ENCODE measurements at regions not wholly inside any gene's neighbourhood (a gene's known extent, or its start where the extent isn't known, plus 50 kb on each side); places are given as distances from the start of the nearest gene placed in this dataset.

GRCh38 chr2:184268900-184269477 is 329.3 kb upstream of the ZNF804A start:
- no peak overlapping the region for H3K4me3 ChIP-seq (ENCODE audit: low read depth, low read length)
- no peak for DNase-seq (ENCODE audit: low read depth)
- TF ChIP-seq CTCF (conservative IDR thresholded peaks at IDR 0.05; ENCODE audit: low read depth, low read length): no peak

- TF ChIP-seq CTCF (conservative IDR thresholded peaks at IDR 0.05; ENCODE audit: low read depth, low read length): no peak
- H3K4me3 ChIP-seq (ENCODE audit: low read depth, low read length): no peak overlapping the region
- DNase-seq (ENCODE audit: low read depth): no peak
These were observed 327.7 kb upstream of the ZNF804A start for GRCh38 chr2:184270660-184271059.

GRCh38 chr2:184272056-184272455 is 326.3 kb upstream of the ZNF804A start:
- no peak overlapping the region for H3K4me3 ChIP-seq (ENCODE audit: low read depth, low read length)
- DNase-seq (ENCODE audit: low read depth): no peak
- TF ChIP-seq CTCF (conservative IDR thresholded peaks at IDR 0.05; ENCODE audit: low read depth, low read length): no peak

GRCh38 chr2:184294831-184295230 is 303.5 kb upstream of the ZNF804A start:
- no peak overlapping the region for H3K4me3 ChIP-seq (ENCODE audit: low read depth, low read length)
- TF ChIP-seq CTCF (conservative IDR thresholded peaks at IDR 0.05; ENCODE audit: low read depth, low read length): no peak
- no peak for DNase-seq (ENCODE audit: low read depth)

GRCh38 chr2:184297085-184297484 is 301.2 kb upstream of the ZNF804A start:
- no peak for TF ChIP-seq CTCF (conservative IDR thresholded peaks at IDR 0.05; ENCODE audit: low read depth, low read length)
- no peak for DNase-seq (ENCODE audit: low read depth)
- H3K4me3 ChIP-seq (ENCODE audit: low read depth, low read length): no peak overlapping the region

- no peak for TF ChIP-seq CTCF (conservative IDR thresholded peaks at IDR 0.05; ENCODE audit: low read depth, low read length)
- H3K4me3 ChIP-seq (ENCODE audit: low read depth, low read length): no peak overlapping the region
- DNase-seq (ENCODE audit: low read depth): peak; percentile 7
These were observed 295.8 kb upstream of the ZNF804A start for GRCh38 chr2:184302506-184302905.

GRCh38 chr2:184304006-184304405 is 294.3 kb upstream of the ZNF804A start:
- no peak for TF ChIP-seq CTCF (conservative IDR thresholded peaks at IDR 0.05; ENCODE audit: low read depth, low read length)
- DNase-seq (ENCODE audit: low read depth): peak; percentile 27
- no peak overlapping the region for H3K4me3 ChIP-seq (ENCODE audit: low read depth, low read length)

Measured in choroid plexus epithelial cell (primary cell).